ENCODE measurements at regions not wholly inside any gene's neighbourhood (a gene's known extent, or its start where the extent isn't known, plus 50 kb on each side); places are given as distances from the start of the nearest gene placed in this dataset.

- no peaks in the 10 kb centered on the region for H3F3A ChIP-seq (ENCODE audit: low read depth)
- no peaks in the 10 kb centered on the region for H3K36me3 ChIP-seq (ENCODE audit: insufficient read depth, low read length)
- no peaks in the 10 kb centered on the region for H3K9me3 ChIP-seq (ENCODE audit: insufficient read depth, low read depth, low read length)
- H3K4me3 ChIP-seq (ENCODE audit: low read length, poor library complexity, severe bottlenecking), result no peak overlapping the region
- no peaks in the 10 kb centered on the region for H3K4me1 ChIP-seq (ENCODE audit: insufficient read depth, low read length, poor library complexity, severe bottlenecking)
- H4K20me1 ChIP-seq (ENCODE audit: insufficient read depth, low read length, poor library complexity, severe bottlenecking), result no peaks in the 10 kb centered on the region
- H2AFZ ChIP-seq (ENCODE audit: low read length), result no peak overlapping the region
- no peaks in the 10 kb centered on the region for H3K27me3 ChIP-seq (ENCODE audit: insufficient read depth, low read length, poor library complexity, severe bottlenecking)
- no peak overlapping the region for H3K4me2 ChIP-seq (ENCODE audit: low read depth, low read length, poor library complexity, severe bottlenecking)
- H3K79me2 ChIP-seq (ENCODE audit: insufficient read depth, low read length), result no peaks in the 10 kb centered on the region
- TF ChIP-seq CTCF (conservative IDR thresholded peaks at IDR 0.05; ENCODE audit: low read length) (no peak), EZH2phosphoT487 (IDR thresholded peaks at IDR 0.05; ENCODE audit: borderline replicate concordance) (no peak)
- no peaks in the 10 kb centered on the region for H3K9me2 ChIP-seq (replicated peaks; ENCODE audit: low read depth, low read length)
- no peak overlapping the region for H3K9ac ChIP-seq (ENCODE audit: low read depth, low read length, poor library complexity, severe bottlenecking)
Observed at GRCh38 chr13:59519819-59520218, 643.9 kb downstream of the DIAPH3 start.

- Histone ChIP-seq H3K4me2 (ENCODE audit: low read depth, low read length, poor library complexity, severe bottlenecking) (no peak overlapping the region), H3K79me2 (ENCODE audit: insufficient read depth, low read length) (no peaks in the 10 kb centered on the region), H3K4me1 (ENCODE audit: insufficient read depth, low read length, poor library complexity, severe bottlenecking) (no peaks in the 10 kb centered on the region), H4K20me1 (ENCODE audit: insufficient read depth, low read length, poor library complexity, severe bottlenecking) (no peaks in the 10 kb centered on the region), H3K27me3 (ENCODE audit: insufficient read depth, low read length, poor library complexity, severe bottlenecking) (no peaks in the 10 kb centered on the region), H3K9ac (ENCODE audit: low read depth, low read length, poor library complexity, severe bottlenecking) (no peak overlapping the region), H3K36me3 (ENCODE audit: insufficient read depth, low read length) (no peaks in the 10 kb centered on the region), H3K9me2 (replicated peaks; ENCODE audit: low read depth, low read length) (no peaks in the 10 kb centered on the region), H3K4me3 (ENCODE audit: low read length, poor library complexity, severe bottlenecking) (no peak overlapping the region), H2AFZ (ENCODE audit: low read length) (no peak overlapping the region), H3F3A (ENCODE audit: low read depth) (no peaks in the 10 kb centered on the region), H3K9me3 (ENCODE audit: insufficient read depth, low read depth, low read length) (no peaks in the 10 kb centered on the region)
- TF ChIP-seq EZH2phosphoT487 (IDR thresholded peaks at IDR 0.05; ENCODE audit: borderline replicate concordance) (no peak), CTCF (conservative IDR thresholded peaks at IDR 0.05; ENCODE audit: low read length) (no peak)
Observed at GRCh38 chr13:59521549-59521948, 642.2 kb downstream of the DIAPH3 start.

DNA sequence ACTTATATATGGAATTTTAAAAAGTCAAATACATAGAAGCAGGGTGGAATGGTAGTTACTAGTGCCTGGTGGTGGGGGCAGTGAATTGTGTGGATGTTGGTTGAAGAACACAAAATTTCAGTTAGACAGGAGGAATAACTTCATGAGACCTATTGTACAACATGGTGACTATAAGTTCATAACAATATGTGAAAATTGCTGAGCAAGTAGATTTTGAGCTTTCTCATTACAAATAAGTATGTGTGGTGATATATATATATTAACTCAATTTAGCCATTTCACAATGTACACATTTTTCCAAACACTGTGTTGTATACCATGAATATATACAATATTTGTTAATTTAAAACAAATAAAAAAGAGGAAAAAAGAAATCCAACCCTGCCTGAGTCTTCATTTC, 641.1 kb downstream of the DIAPH3 start:
- no peaks in the 10 kb centered on the region for H3K27me3 ChIP-seq (ENCODE audit: insufficient read depth, low read length, poor library complexity, severe bottlenecking)
- TF ChIP-seq CTCF (conservative IDR thresholded peaks at IDR 0.05; ENCODE audit: low read length), result no peak
- TF ChIP-seq EZH2phosphoT487 (IDR thresholded peaks at IDR 0.05; ENCODE audit: borderline replicate concordance), result no peak
- H2AFZ ChIP-seq (ENCODE audit: low read length), result no peak overlapping the region
- H3K79me2 ChIP-seq (ENCODE audit: insufficient read depth, low read length), result no peaks in the 10 kb centered on the region
- H4K20me1 ChIP-seq (ENCODE audit: insufficient read depth, low read length, poor library complexity, severe bottlenecking), result no peaks in the 10 kb centered on the region
- no peak overlapping the region for H3K4me3 ChIP-seq (ENCODE audit: low read length, poor library complexity, severe bottlenecking)
- H3K4me1 ChIP-seq (ENCODE audit: insufficient read depth, low read length, poor library complexity, severe bottlenecking), result peaks cover 2% of the 10 kb centered on the region
- H3K9me2 ChIP-seq (replicated peaks; ENCODE audit: low read depth, low read length), result no peaks in the 10 kb centered on the region
- no peaks in the 10 kb centered on the region for H3K36me3 ChIP-seq (ENCODE audit: insufficient read depth, low read length)
- no peaks in the 10 kb centered on the region for H3F3A ChIP-seq (ENCODE audit: low read depth)
- no peak overlapping the region for H3K4me2 ChIP-seq (ENCODE audit: low read depth, low read length, poor library complexity, severe bottlenecking)
- no peak overlapping the region for H3K9ac ChIP-seq (ENCODE audit: low read depth, low read length, poor library complexity, severe bottlenecking)
- no peaks in the 10 kb centered on the region for H3K9me3 ChIP-seq (ENCODE audit: insufficient read depth, low read depth, low read length)
